Testis (tissue), 2 donors: ENCODE measurements at regions not wholly inside any gene's neighbourhood (a gene's known extent, or its start where the extent isn't known, plus 50 kb on each side); places are given as distances from the start of the nearest gene placed in this dataset.

Source experiments
- CTCF ChIP-seq, 3 experiments: fragments of 450-650 bp in 2 of 3; fragments of 200-600 bp in 1 of 3; sonication (generic) in 1 of 3; IDR thresholded peaks; one replicate each; pipeline ENCODE4 v1.5.1; 2016 to 2019; ENCODE audit warnings: antibody characterized with exemption in 3 of 3, mild to moderate bottlenecking in 2 of 3, moderate library complexity in 1 of 3
- POLR2A ChIP-seq: fragments of 450-650 bp; IDR thresholded peaks from one replicate; pipeline ENCODE4 v1.6.1; 2017; ENCODE audit warnings: antibody characterized with exemption, mild to moderate bottlenecking, moderate library complexity

- no peak for TF ChIP-seq CTCF (IDR thresholded peaks at IDR 0.05)
- no peak for TF ChIP-seq POLR2A
Observed at GRCh38 chr14:101628975-101629374, 67.7 kb downstream of the DIO3 start.
